Hematopoietic multipotent progenitor cell treated with erythropoietin and hydrocortisone succinate and interleukin-3 and kit ligand, for 6 days (in vitro differentiated cells): ENCODE measurements at regions not wholly inside any gene's neighbourhood (a gene's known extent, or its start where the extent isn't known, plus 50 kb on each side); places are given as distances from the start of the nearest gene placed in this dataset.
A peak's percentile ranks its signal among the peaks of the same experiment; 100 is the strongest.

Source experiments
- DNase-seq: peaks from one replicate; pipeline ENCODE4 v3.0.0-alpha.2; 2015

- peak; percentile 54 for DNase-seq
Observed at GRCh38 chr4:14831416-14831815, 170.9 kb upstream of the CPEB2 start.

- DNase-seq, result no peak
Observed at GRCh38 chr4:14833053-14833452, 169.2 kb upstream of the CPEB2 start.

GRCh38 chr4:14834382-14834781 is 167.9 kb upstream of the CPEB2 start:
- DNase-seq, result no peak

- DNase-seq, result no peak
Observed at GRCh38 chr4:14835288-14835687, 167.0 kb upstream of the CPEB2 start.

GRCh38 chr4:14835708-14836425 is 166.4 kb upstream of the CPEB2 start:
- no peak for DNase-seq

GRCh38 chr4:14837860-14838259 is 164.4 kb upstream of the CPEB2 start:
- DNase-seq, result peak; percentile 28

- no peak for DNase-seq
Observed at GRCh38 chr4:14841801-14842768, 160.2 kb upstream of the CPEB2 start.

GRCh38 chr4:14842964-14843630 is 159.2 kb upstream of the CPEB2 start:
- DNase-seq, result no peak

GRCh38 chr4:14844061-14844460 is 158.2 kb upstream of the CPEB2 start:
- DNase-seq, result no peak

GRCh38 chr4:14848229-14848628 is 154.1 kb upstream of the CPEB2 start:
- no peak for DNase-seq

GRCh38 chr4:14850455-14851097 is 151.7 kb upstream of the CPEB2 start:
- DNase-seq, result peak; percentile 25

- DNase-seq, result no peak
Observed at GRCh38 chr4:14853176-14853943, 148.9 kb upstream of the CPEB2 start.

- DNase-seq, result no peak
Observed at GRCh38 chr4:14855719-14856061, 146.6 kb upstream of the CPEB2 start.

- peak; percentile 66 for DNase-seq
Observed at GRCh38 chr4:14856062-14856933, 146.0 kb upstream of the CPEB2 start.

GRCh38 chr4:14856934-14857235 is 145.4 kb upstream of the CPEB2 start:
- DNase-seq, result no peak

- DNase-seq, result no peak
Observed at GRCh38 chr4:14857475-14857874, 144.8 kb upstream of the CPEB2 start.

GRCh38 chr4:14857981-14858380 is 144.3 kb upstream of the CPEB2 start:
- peak; percentile 25 for DNase-seq

- DNase-seq, result no peak
Observed at GRCh38 chr4:14862891-14863290, 139.4 kb upstream of the CPEB2 start.

- DNase-seq, result no peak
Observed at GRCh38 chr4:14863418-14864364, 138.6 kb upstream of the CPEB2 start.

GRCh38 chr4:14864365-14865030 is 137.8 kb upstream of the CPEB2 start:
- DNase-seq, result peak; percentile 63
